ENCODE measurements at regions not wholly inside any gene's neighbourhood (a gene's known extent, or its start where the extent isn't known, plus 50 kb on each side); places are given as distances from the start of the nearest gene placed in this dataset.

GRCh38 chr22:22397875-22398524, 110.5 kb downstream of the ZNF280B start:
- TF ChIP-seq CTCF (IDR thresholded peaks at IDR 0.05; ENCODE audit: low read length, missing control alignments), result no peak
- DNase-seq (ENCODE audit: low read depth), result no peak

GRCh38 chr22:22398530-22399327, 109.8 kb downstream of the ZNF280B start:
- DNase-seq (ENCODE audit: low read depth), result no peak
- no peak overlapping the region for H3K4me3 ChIP-seq (replicated peaks; ENCODE audit: low read depth, low read length)
- no peak for TF ChIP-seq CTCF (IDR thresholded peaks at IDR 0.05; ENCODE audit: low read length, missing control alignments)

More at GRCh38 chr22:22397875-22398524, 110.5 kb downstream of the ZNF280B start:
- no peak overlapping the region for H3K4me3 ChIP-seq (replicated peaks; ENCODE audit: low read depth, low read length)

GRCh38 chr22:22400099-22400498, 108.4 kb downstream of the ZNF280B start:
- no peak overlapping the region for H3K4me3 ChIP-seq (replicated peaks; ENCODE audit: low read depth, low read length)
- TF ChIP-seq CTCF (IDR thresholded peaks at IDR 0.05; ENCODE audit: low read length, missing control alignments), result no peak
- no peak for DNase-seq (ENCODE audit: low read depth)

GRCh38 chr22:22400964-22401363, 107.6 kb downstream of the ZNF280B start:
- H3K4me3 ChIP-seq (replicated peaks; ENCODE audit: low read depth, low read length), result no peak overlapping the region
- no peak for TF ChIP-seq CTCF (IDR thresholded peaks at IDR 0.05; ENCODE audit: low read length, missing control alignments)
- DNase-seq (ENCODE audit: low read depth), result no peak

GRCh38 chr22:22401381-22401780, 107.2 kb downstream of the ZNF280B start:
- TF ChIP-seq CTCF (IDR thresholded peaks at IDR 0.05; ENCODE audit: low read length, missing control alignments), result no peak
- DNase-seq (ENCODE audit: low read depth), result no peak
- no peak overlapping the region for H3K4me3 ChIP-seq (replicated peaks; ENCODE audit: low read depth, low read length)

- no peak for DNase-seq (ENCODE audit: low read depth)
- no peak overlapping the region for H3K4me3 ChIP-seq (replicated peaks; ENCODE audit: low read depth, low read length)
- no peak for TF ChIP-seq CTCF (IDR thresholded peaks at IDR 0.05; ENCODE audit: low read length, missing control alignments)
Measured at GRCh38 chr22:22403306-22403705, 105.2 kb downstream of the ZNF280B start.
